ENCODE measurements at regions not wholly inside any gene's neighbourhood (a gene's known extent, or its start where the extent isn't known, plus 50 kb on each side); places are given as distances from the start of the nearest gene placed in this dataset.
"Not testable (repeated sequence)": the region's sequence is repeated elsewhere in the genome, so short reads cannot be mapped to it uniquely, and the experiment has no call there.

DNA sequence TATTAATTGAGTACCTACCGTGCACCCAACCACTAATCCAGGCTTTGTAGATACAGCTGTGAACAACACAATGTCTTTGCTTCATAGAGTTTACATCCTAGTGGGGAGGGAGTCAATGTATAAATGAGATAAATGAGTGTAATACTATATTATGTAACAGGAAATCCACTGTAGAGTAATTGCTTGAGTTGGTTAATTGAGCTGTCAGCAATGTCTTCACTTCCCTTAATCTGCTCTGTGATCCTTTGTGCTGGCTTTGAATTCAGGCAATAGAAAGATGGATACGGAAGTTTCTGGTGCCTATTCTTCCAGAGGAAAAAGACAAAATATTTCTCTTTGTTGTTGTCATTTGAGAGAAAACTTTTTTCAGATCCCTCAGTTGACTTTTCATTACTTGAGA lies 104.0 kb upstream of the SLC16A7 start:
- no peak for ATAC-seq
- Histone ChIP-seq H3K27ac (no peak overlapping the region), H3K27me3 (no peaks in the 10 kb centered on the region), H3K4me3 (no peak overlapping the region), H3K9me3 (no peaks in the 10 kb centered on the region), H3K4me1 (no peaks in the 10 kb centered on the region), H3K36me3 (no peaks in the 10 kb centered on the region)
- 49% methylated on average over 2 of the region's 2 CpGs for WGBS (ENCODE audit: insufficient coverage, low coverage, low lambda C conversion rate, missing lambda C conversion rate)
- no peak for DNase-seq
- no peak for TF ChIP-seq POLR2A (IDR thresholded peaks at IDR 0.05)
- TF ChIP-seq, protein P1, sequence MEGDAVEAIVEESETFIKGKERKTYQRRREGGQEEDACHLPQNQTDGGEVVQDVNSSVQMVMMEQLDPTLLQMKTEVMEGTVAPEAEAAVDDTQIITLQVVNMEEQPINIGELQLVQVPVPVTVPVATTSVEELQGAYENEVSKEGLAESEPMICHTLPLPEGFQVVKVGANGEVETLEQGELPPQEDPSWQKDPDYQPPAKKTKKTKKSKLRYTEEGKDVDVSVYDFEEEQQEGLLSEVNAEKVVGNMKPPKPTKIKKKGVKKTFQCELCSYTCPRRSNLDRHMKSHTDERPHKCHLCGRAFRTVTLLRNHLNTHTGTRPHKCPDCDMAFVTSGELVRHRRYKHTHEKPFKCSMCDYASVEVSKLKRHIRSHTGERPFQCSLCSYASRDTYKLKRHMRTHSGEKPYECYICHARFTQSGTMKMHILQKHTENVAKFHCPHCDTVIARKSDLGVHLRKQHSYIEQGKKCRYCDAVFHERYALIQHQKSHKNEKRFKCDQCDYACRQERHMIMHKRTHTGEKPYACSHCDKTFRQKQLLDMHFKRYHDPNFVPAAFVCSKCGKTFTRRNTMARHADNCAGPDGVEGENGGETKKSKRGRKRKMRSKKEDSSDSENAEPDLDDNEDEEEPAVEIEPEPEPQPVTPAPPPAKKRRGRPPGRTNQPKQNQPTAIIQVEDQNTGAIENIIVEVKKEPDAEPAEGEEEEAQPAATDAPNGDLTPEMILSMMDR (IDR thresholded peaks at IDR 0.05), result no peak
- intact Hi-C loops (cut with DNase I), result no loop called here

DNA sequence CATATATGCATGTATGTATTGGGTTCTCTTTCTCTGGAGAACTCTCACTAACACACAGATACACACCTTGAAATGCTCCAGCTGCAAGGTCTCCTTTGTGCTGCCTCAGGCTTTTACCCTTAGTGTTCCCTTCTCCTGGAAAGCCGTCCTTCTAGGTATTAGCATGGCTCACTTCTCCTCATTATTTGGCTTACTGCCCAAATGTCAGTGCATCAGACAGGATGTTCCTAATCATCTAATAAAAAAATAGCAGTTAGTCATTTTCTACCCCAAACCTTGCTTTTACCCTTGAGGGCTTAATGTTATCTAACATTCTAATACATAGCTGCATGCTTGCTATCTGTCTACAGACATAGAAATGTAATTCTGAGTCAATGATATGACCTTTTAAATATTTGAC lies 109.0 kb upstream of the SLC16A7 start:
- ATAC-seq, result no peak
- TF ChIP-seq, protein P1 (IDR thresholded peaks at IDR 0.05), result no peak
- TF ChIP-seq POLR2A (IDR thresholded peaks at IDR 0.05), result no peak
- 0% methylated on average over 1 of the region's 1 CpG for WGBS (ENCODE audit: insufficient coverage, low coverage, low lambda C conversion rate, missing lambda C conversion rate)

DNA sequence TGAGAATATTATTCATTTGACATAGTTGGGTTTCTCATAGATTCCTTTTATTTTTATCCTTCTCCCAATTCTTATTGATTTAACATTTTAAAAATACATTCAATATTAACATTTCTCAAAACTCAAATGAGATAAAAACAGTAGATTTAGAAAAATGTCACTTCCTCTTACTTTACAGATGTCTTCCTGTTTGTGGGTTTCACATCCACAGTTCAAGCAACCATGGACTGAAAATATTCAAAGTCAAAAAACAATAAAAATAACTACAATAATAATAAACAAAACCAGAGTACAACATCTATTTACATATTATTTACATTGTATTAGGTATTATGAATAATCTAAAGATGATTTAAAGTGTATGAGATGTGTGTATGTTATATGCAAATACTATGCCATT lies 111.3 kb upstream of the SLC16A7 start:
- no peaks in the 10 kb centered on the region for H3K27me3 ChIP-seq
- H3K4me3 ChIP-seq, result no peak overlapping the region
- ATAC-seq, result no peak
- no peak overlapping the region for H3K27ac ChIP-seq
- H3K36me3 ChIP-seq, result no peaks in the 10 kb centered on the region
- TF ChIP-seq, protein P1 (IDR thresholded peaks at IDR 0.05), result no peak
- TF ChIP-seq POLR2A (IDR thresholded peaks at IDR 0.05), result no peak
- no peaks in the 10 kb centered on the region for H3K9me3 ChIP-seq
- DNase-seq, result no peak
- H3K4me1 ChIP-seq, result no peaks in the 10 kb centered on the region
- intact Hi-C loops (cut with DNase I), result no loop called here

More for the DNA sequence above, 109.0 kb upstream of the SLC16A7 start:
- no peak overlapping the region for H3K27ac ChIP-seq
- no peak overlapping the region for H3K4me3 ChIP-seq
- H3K36me3 ChIP-seq, result no peaks in the 10 kb centered on the region
- no peaks in the 10 kb centered on the region for H3K4me1 ChIP-seq
- intact Hi-C loops (cut with DNase I), result no loop called here
- H3K27me3 ChIP-seq, result no peaks in the 10 kb centered on the region
- H3K9me3 ChIP-seq, result no peaks in the 10 kb centered on the region
- DNase-seq, result no peak

DNA sequence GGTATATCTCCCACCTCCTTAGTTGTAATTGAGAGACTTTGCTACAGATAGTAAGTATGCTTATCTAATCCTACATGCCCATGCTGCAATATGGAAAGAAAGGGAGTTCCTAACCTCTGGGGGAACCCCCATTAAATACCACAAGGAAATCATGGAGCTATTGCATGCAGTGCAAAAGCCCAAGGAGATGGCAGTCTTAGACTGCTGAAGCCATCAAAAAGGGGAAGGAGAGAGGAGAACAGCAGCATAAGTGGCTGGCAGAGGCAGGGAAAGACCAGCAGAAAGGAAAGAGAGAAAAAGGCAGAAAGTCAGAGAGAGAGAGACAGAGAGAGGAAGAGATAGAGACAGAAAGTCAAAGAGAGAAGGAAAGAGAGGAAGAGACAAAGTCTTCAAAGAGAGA lies 121.6 kb upstream of the SLC16A7 start:
- H3K27ac ChIP-seq; H3K4me1 ChIP-seq; H3K27me3 ChIP-seq; intact Hi-C loops (cut with DNase I); H3K36me3 ChIP-seq; DNase-seq; H3K4me3 ChIP-seq; H3K9me3 ChIP-seq; ATAC-seq: not testable (repeated sequence)

DNA sequence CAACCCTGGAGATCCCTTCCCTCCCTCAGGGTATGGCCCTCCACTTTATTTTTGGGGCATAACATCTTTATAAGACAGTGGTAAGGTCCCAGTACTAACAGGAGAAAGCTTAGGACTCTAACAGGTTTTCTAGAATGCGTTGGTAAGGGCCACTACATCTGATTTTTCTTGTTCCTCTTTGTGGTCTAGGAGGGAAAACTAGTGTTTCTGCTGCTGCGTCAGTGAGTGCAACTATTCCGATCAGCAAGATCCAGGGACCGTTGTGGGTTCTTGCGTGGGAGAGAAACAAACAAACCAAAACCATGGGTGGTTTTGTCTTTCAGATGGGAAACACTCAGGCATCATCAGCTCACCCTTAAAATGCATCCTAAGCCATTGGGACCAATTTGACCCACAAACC lies 123.6 kb upstream of the SLC16A7 start:
- Histone ChIP-seq H3K4me1 (no peaks in the 10 kb centered on the region), H3K36me3 (no peaks in the 10 kb centered on the region), H3K27ac (no peak overlapping the region), H3K4me3 (no peak overlapping the region), H3K9me3 (no peaks in the 10 kb centered on the region), H3K27me3 (no peaks in the 10 kb centered on the region)
- intact Hi-C loops (cut with DNase I), result no loop called here
- 28% methylated on average over 5 of the region's 5 CpGs for WGBS (ENCODE audit: insufficient coverage, low coverage, low lambda C conversion rate, missing lambda C conversion rate)
- DNase-seq (no peak), ATAC-seq (no peak)
- TF ChIP-seq POLR2A (IDR thresholded peaks at IDR 0.05), result no peak
- TF ChIP-seq, protein P1 (IDR thresholded peaks at IDR 0.05), result no peak

Measured in right lobe of liver (tissue), 6 donors.